ENCODE measurements at regions not wholly inside any gene's neighbourhood (a gene's known extent, or its start where the extent isn't known, plus 50 kb on each side); places are given as distances from the start of the nearest gene placed in this dataset.
"Not testable (repeated sequence)": the region's sequence is repeated elsewhere in the genome, so short reads cannot be mapped to it uniquely, and the experiment has no call there.

DNA sequence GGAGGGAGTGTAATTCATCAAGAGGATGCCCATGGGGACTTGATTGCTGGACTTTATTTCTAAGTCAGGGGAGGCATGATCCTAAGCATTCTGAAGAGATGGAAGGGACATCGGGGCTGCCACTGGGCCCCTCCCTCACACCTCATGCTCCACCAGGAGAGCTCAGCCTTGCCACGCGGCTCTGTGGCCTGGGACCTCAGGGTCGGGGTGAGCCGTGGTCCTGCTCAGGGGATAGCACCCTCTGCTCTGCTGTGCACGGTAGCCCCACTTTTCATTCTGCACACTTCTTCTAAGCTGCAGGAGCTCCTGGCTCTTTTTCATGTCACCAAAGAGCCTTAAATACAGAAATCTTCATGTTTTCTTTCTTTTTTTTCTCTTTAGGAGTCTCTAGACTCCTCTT is 75.5 kb upstream of the DPP6 start:
- not testable (repeated sequence) for TF ChIP-seq MAFK (IDR thresholded peaks at IDR 0.05; ENCODE audit: low read depth, low read length); POLR2A (IDR thresholded peaks at IDR 0.05; ENCODE audit: low read depth, low read length); CEBPB (IDR thresholded peaks at IDR 0.05; ENCODE audit: low read depth, low read length); RAD21 (IDR thresholded peaks at IDR 0.05; ENCODE audit: low read length); FOS (IDR thresholded peaks at IDR 0.05; ENCODE audit: low read depth, low read length); CHD1 (IDR thresholded peaks at IDR 0.05; ENCODE audit: low read depth, low read length); BHLHE40 (IDR thresholded peaks at IDR 0.05; ENCODE audit: low read depth, low read length); SMC3 (IDR thresholded peaks at IDR 0.05; ENCODE audit: low read depth, low read length)
- TF ChIP-seq, protein P1, sequence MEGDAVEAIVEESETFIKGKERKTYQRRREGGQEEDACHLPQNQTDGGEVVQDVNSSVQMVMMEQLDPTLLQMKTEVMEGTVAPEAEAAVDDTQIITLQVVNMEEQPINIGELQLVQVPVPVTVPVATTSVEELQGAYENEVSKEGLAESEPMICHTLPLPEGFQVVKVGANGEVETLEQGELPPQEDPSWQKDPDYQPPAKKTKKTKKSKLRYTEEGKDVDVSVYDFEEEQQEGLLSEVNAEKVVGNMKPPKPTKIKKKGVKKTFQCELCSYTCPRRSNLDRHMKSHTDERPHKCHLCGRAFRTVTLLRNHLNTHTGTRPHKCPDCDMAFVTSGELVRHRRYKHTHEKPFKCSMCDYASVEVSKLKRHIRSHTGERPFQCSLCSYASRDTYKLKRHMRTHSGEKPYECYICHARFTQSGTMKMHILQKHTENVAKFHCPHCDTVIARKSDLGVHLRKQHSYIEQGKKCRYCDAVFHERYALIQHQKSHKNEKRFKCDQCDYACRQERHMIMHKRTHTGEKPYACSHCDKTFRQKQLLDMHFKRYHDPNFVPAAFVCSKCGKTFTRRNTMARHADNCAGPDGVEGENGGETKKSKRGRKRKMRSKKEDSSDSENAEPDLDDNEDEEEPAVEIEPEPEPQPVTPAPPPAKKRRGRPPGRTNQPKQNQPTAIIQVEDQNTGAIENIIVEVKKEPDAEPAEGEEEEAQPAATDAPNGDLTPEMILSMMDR (conservative IDR thresholded peaks at IDR 0.05; ENCODE audit: low read depth, low read length): not testable (repeated sequence)
